HFFc6 (cell line): ENCODE measurements at regions not wholly inside any gene's neighbourhood (a gene's known extent, or its start where the extent isn't known, plus 50 kb on each side); places are given as distances from the start of the nearest gene placed in this dataset.

Experiments used
- DNase-seq: peaks from one replicate; pipeline ENCODE4 v3.0.0-alpha.2; 2018
- H3K27ac Mint-ChIP-seq: 2 replicates; pipeline ENCODE4 v1.8.0; 2020; ENCODE audit warnings: mild to moderate bottlenecking, mixed read lengths
- H3K27me3 Mint-ChIP-seq: 2 replicates; pipeline ENCODE4 v1.8.0; 2021; ENCODE audit warnings: mild to moderate bottlenecking, moderate library complexity, mixed read lengths; ENCODE audit not compliant: insufficient read depth
- H3K36me3 Mint-ChIP-seq: 2 replicates; pipeline ENCODE4 v1.8.0; 2021; ENCODE audit warnings: low read depth, mixed read lengths
- H3K4me1 Mint-ChIP-seq: 2 replicates; pipeline ENCODE4 v1.8.0; 2020; ENCODE audit warnings: low read depth, mixed read lengths
- H3K4me3 Mint-ChIP-seq: 2 replicates; pipeline ENCODE4 v1.8.0; 2020; ENCODE audit warnings: mild to moderate bottlenecking, moderate library complexity, mixed read lengths
- H3K9me3 Mint-ChIP-seq: 2 replicates; pipeline ENCODE4 v1.8.0; 2020; ENCODE audit warnings: mild to moderate bottlenecking, mixed read lengths
- CTCF ChIP-seq: fragments of 200-600 bp; sonication (generic); IDR thresholded peaks from 2 replicates; pipeline ENCODE4 v1.5.0; 2021; ENCODE audit warnings: antibody characterized with exemption, mild to moderate bottlenecking

GRCh38 chr1:118649369-118650106 is 338.6 kb downstream of the TBX15 start:
- H3K9me3 Mint-ChIP-seq: no peaks in the 10 kb centered on the region
- H3K4me1 Mint-ChIP-seq: no peaks in the 10 kb centered on the region
- no peak overlapping the region for H3K4me3 Mint-ChIP-seq
- H3K27me3 Mint-ChIP-seq: no peaks in the 10 kb centered on the region
- H3K36me3 Mint-ChIP-seq: no peaks in the 10 kb centered on the region
- no peak for TF ChIP-seq CTCF
- no peak overlapping the region for H3K27ac Mint-ChIP-seq
- DNase-seq: no peak

GRCh38 chr1:118636004-118636403 is 352.1 kb downstream of the TBX15 start:
- no peaks in the 10 kb centered on the region for H3K4me1 Mint-ChIP-seq
- TF ChIP-seq CTCF: no peak
- H3K27ac Mint-ChIP-seq: no peak overlapping the region
- no peak overlapping the region for H3K4me3 Mint-ChIP-seq
- peaks cover 31% of the 10 kb centered on the region for H3K9me3 Mint-ChIP-seq
- H3K27me3 Mint-ChIP-seq: no peaks in the 10 kb centered on the region
- H3K36me3 Mint-ChIP-seq: no peaks in the 10 kb centered on the region
- no peak for DNase-seq

GRCh38 chr1:118627435-118627834 is 360.7 kb downstream of the TBX15 start:
- Mint-ChIP-seq H3K4me1 (no peaks in the 10 kb centered on the region), H3K9me3 (no peaks in the 10 kb centered on the region), H3K27ac (no peak overlapping the region), H3K36me3 (no peaks in the 10 kb centered on the region), H3K4me3 (no peak overlapping the region), H3K27me3 (no peaks in the 10 kb centered on the region)
- DNase-seq: no peak
- TF ChIP-seq CTCF: no peak

- no peaks in the 10 kb centered on the region for H3K36me3 Mint-ChIP-seq
- no peak for DNase-seq
- no peak overlapping the region for H3K27ac Mint-ChIP-seq
- H3K27me3 Mint-ChIP-seq: peaks cover 2% of the 10 kb centered on the region; the same call in 1 of the 2 replicates
- TF ChIP-seq CTCF: no peak
- H3K4me3 Mint-ChIP-seq: no peak overlapping the region
- no peaks in the 10 kb centered on the region; the same call in 1 of the 2 replicates for H3K9me3 Mint-ChIP-seq
- H3K4me1 Mint-ChIP-seq: no peaks in the 10 kb centered on the region
These were observed 366.3 kb downstream of the TBX15 start for GRCh38 chr1:118621839-118622238.

- no peak for DNase-seq
- no peak overlapping the region for H3K27ac Mint-ChIP-seq
- H3K36me3 Mint-ChIP-seq: no peaks in the 10 kb centered on the region
- H3K4me3 Mint-ChIP-seq: no peak overlapping the region
- no peak for TF ChIP-seq CTCF
- no peaks in the 10 kb centered on the region; the same call in 1 of the 2 replicates for H3K9me3 Mint-ChIP-seq
- peaks cover 2% of the 10 kb centered on the region; the same call in 1 of the 2 replicates for H3K27me3 Mint-ChIP-seq
- no peaks in the 10 kb centered on the region for H3K4me1 Mint-ChIP-seq
These were observed 369.4 kb downstream of the TBX15 start for GRCh38 chr1:118618618-118619340.
